ENCODE measurements at regions not wholly inside any gene's neighbourhood (a gene's known extent, or its start where the extent isn't known, plus 50 kb on each side); places are given as distances from the start of the nearest gene placed in this dataset.

DNA sequence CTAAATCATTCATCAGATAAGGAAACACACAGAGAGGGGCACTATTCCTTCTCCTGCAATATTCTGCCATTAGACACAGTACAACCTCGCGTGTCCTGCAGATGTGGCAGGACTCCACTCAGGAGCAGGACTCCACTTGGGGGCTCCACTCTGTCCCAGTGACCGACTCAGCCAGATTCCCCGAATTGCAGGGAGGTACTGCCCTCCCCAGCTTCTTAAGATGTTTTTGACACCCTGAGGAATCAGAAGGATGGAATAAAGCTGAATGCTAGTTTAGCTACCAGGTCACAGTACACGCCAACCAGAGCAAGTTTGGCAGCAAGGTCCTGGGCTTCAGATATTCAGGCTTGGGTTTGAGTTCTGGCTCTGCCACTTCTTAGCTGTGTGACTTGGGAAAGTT lies 99.3 kb upstream of the USP47 start:
- Histone ChIP-seq H3K9me1 (ENCODE audit: insufficient read depth, low read length) (no peaks in the 10 kb centered on the region), H2BK15ac (ENCODE audit: low read depth, low read length) (no peak overlapping the region), H3K56ac (ENCODE audit: extremely low read depth, insufficient read depth, low read length) (no peak overlapping the region), H4K8ac (ENCODE audit: low read depth in 2 of 2, low read length in 2 of 2) (no peak overlapping the region), H3K4ac (ENCODE audit: low read depth, low read length) (no peak overlapping the region), H3K36me3 (ENCODE audit: control insufficient read depth, insufficient read depth, low read length) (no peaks in the 10 kb centered on the region), H3K27me3 (ENCODE audit: control insufficient read depth, insufficient read depth, low read length) (peaks cover 33% of the 10 kb centered on the region), H2AK5ac (ENCODE audit: low read depth, low read length) (no peak overlapping the region), H2AFZ (replicated peaks; ENCODE audit: low read length, poor library complexity) (no peak overlapping the region), H4K20me1 (ENCODE audit: insufficient read depth, low read length) (no peaks in the 10 kb centered on the region), H2BK120ac (ENCODE audit: low read depth, low read length) (no peak overlapping the region), H3K14ac (replicated peaks; ENCODE audit: low read depth, low read length) (no peak overlapping the region), H2BK5ac (ENCODE audit: low read depth, low read length, poor library complexity, severe bottlenecking) (no peak overlapping the region), H3K18ac (ENCODE audit: low read depth, low read length) (no peak overlapping the region), H3K4me2 (ENCODE audit: low read depth, low read length) (no peak overlapping the region), H3K9me3 (ENCODE audit: control insufficient read depth, insufficient read depth, low read length) (no peaks in the 10 kb centered on the region), H3K23ac (ENCODE audit: low read depth, low read length) (no peak overlapping the region), H4K5ac (ENCODE audit: low read depth, low read length) (no peak overlapping the region), H2AK9ac (replicated peaks; ENCODE audit: low read depth, low read length, poor library complexity) (no peak overlapping the region), H3K27ac (ENCODE audit: insufficient read depth, low read length) (no peak overlapping the region), H3K4me3 (ENCODE audit: insufficient read depth, low read depth, low read length) (no peak overlapping the region), H3K4me1 (ENCODE audit: control insufficient read depth, insufficient read depth, low read length) (no peaks in the 10 kb centered on the region), H3K9ac (ENCODE audit: low read depth, low read length) (no peak overlapping the region), H2BK20ac (ENCODE audit: low read depth, low read length) (no peak overlapping the region), H3K79me1 (ENCODE audit: low read depth in 1 of 2, low read length in 2 of 2) (no peaks in the 10 kb centered on the region), H4K91ac (ENCODE audit: insufficient read depth, low read depth, low read length) (no peak overlapping the region)
- ChIA-PET CTCF (interaction anchor here (0.7 kb wide), 1 partner anchor 8 kb away, joined by 4 read pairs; no protein-coding TSS in a partner anchor), POLR2A (ENCODE audit: unreplicated experiment) (no interaction called here)
- intact Hi-C loops (cut with micrococcal nuclease) (no loop called here), in situ Hi-C loops (cut with MboI; ENCODE audit: low sequenced_read_pairs) (no loop called here), dilution Hi-C loops (cut with HindIII; ENCODE audit: low sequenced_read_pairs, unreplicated experiment) (no loop called here)
- no peak for ATAC-seq (ENCODE audit: low read depth)
- TF ChIP-seq BHLHE40 (IDR thresholded peaks at IDR 0.05; ENCODE audit: low read depth, low read length) (no peak), ELK1 (IDR thresholded peaks at IDR 0.05; ENCODE audit: borderline replicate concordance, low read depth, low read length) (no peak), RCOR1 (IDR thresholded peaks at IDR 0.05; ENCODE audit: insufficient replicate concordance, low read length) (no peak), FOS (IDR thresholded peaks at IDR 0.05; ENCODE audit: low read depth, low read length) (no peak), MAFK (IDR thresholded peaks at IDR 0.05; ENCODE audit: low read depth, low read length) (no peak), SMC3 (IDR thresholded peaks at IDR 0.05; ENCODE audit: low read depth, low read length) (no peak), CHD1 (IDR thresholded peaks at IDR 0.05; ENCODE audit: low read depth, low read length) (no peak), NFE2L2 (IDR thresholded peaks at IDR 0.05; ENCODE audit: low read depth, low read length) (no peak), MXI1 (IDR thresholded peaks at IDR 0.05; ENCODE audit: borderline replicate concordance, low read depth, low read length) (no peak), CEBPB (IDR thresholded peaks at IDR 0.05; ENCODE audit: low read depth, low read length) (no peak), MAZ (IDR thresholded peaks at IDR 0.05; ENCODE audit: borderline replicate concordance, low read depth, low read length) (no peak), RFX5 (IDR thresholded peaks at IDR 0.05; ENCODE audit: low read depth, low read length) (no peak), RAD21 (IDR thresholded peaks at IDR 0.05; ENCODE audit: low read length) (no peak), POLR2A (IDR thresholded peaks at IDR 0.05; ENCODE audit: low read depth, low read length) (no peak), CTCF (conservative IDR thresholded peaks at IDR 0.05; ENCODE audit: low read depth, low read length) (no peak)
- TF ChIP-seq, protein P1, sequence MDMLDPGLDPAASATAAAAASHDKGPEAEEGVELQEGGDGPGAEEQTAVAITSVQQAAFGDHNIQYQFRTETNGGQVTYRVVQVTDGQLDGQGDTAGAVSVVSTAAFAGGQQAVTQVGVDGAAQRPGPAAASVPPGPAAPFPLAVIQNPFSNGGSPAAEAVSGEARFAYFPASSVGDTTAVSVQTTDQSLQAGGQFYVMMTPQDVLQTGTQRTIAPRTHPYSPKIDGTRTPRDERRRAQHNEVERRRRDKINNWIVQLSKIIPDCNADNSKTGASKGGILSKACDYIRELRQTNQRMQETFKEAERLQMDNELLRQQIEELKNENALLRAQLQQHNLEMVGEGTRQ (IDR thresholded peaks at IDR 0.05; ENCODE audit: low read depth, low read length) = no peak
- no peak for DNase-seq
- WGBS, 2 experiments (ENCODE audit: extremely low coverage in 2 of 2, insufficient read length in 1 of 2) = 92% methylated on average over 2 of the region's 5 CpGs; no CpG with 5 or more reads in 1 of the 2 experiments
- BruUV-seq (replicated peaks) = no TSS peak

Measured in IMR-90 (cell line).